Choroid plexus epithelial cell (primary cell): ENCODE measurements at regions not wholly inside any gene's neighbourhood (a gene's known extent, or its start where the extent isn't known, plus 50 kb on each side); places are given as distances from the start of the nearest gene placed in this dataset.

ENCODE experiments used
- DNase-seq: peaks from one replicate; pipeline ENCODE4 v3.0.0-alpha.2; 2010; ENCODE audit warnings: low read depth
- H3K4me3 ChIP-seq: 2 replicates; pipeline ENCODE4 v1.5.1; 2011; ENCODE audit warnings: low read depth, mild to moderate bottlenecking, control low read depth, low read length, moderate library complexity
- CTCF ChIP-seq: conservative IDR thresholded peaks from 2 replicates; pipeline ENCODE4 v1.5.1; 2011; ENCODE audit warnings: low read depth, mild to moderate bottlenecking, control low read depth, inconsistent platforms, low read length, moderate library complexity

GRCh38 chr2:147171941-147172340, 672.9 kb upstream of the ACVR2A start:
- no peak for TF ChIP-seq CTCF
- H3K4me3 ChIP-seq = no peak overlapping the region
- DNase-seq = no peak

DNA sequence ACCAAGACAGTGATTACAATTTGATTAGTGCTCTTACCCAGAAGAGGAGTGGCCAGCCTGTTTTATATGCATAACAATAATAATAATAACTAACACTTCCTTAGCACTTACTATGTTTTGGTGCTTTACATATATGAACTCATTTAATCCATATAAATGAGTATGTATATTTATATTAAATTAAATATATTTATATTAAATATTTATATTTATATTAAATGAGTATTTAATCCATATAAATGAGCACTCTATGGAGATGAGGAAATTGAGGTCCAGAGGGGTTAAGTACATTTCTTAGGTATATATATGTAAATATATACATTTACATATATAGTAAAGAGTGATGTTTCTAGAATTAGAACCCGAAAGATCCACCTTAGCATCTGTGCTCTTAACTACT, 673.9 kb upstream of the ACVR2A start:
- no peak for TF ChIP-seq CTCF
- H3K4me3 ChIP-seq = no peak overlapping the region
- DNase-seq = no peak

- TF ChIP-seq CTCF = no peak
- peak; percentile 15 for DNase-seq
- H3K4me3 ChIP-seq = no peak overlapping the region
These were observed 679.0 kb upstream of the ACVR2A start for GRCh38 chr2:147165697-147166382.

- H3K4me3 ChIP-seq = no peak overlapping the region
- no peak for TF ChIP-seq CTCF
- DNase-seq = no peak
These were observed 680.3 kb upstream of the ACVR2A start for GRCh38 chr2:147164563-147164962.

- no peak for DNase-seq
- no peak for TF ChIP-seq CTCF
- H3K4me3 ChIP-seq = no peak overlapping the region
These were observed 683.1 kb upstream of the ACVR2A start for GRCh38 chr2:147161746-147162145.

DNA sequence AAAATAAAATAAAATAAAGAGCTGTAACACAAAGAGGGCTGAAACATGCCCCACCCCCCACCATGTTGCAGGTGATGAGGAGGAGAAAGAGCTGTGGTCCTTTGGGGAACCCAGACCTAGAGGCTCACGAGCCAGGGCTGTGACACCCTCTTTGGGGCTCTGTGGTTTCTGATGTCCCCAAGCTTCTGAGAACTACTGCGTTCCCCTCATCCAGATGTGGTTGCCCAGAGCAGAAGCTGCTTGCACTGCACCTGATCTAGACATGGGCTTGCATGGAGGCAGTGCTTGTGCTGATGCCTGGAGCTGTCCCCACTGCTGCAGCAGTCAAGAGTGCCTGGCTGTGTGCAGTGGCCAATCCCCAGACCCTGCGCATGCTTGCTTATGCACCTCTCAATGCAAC, 687.9 kb upstream of the ACVR2A start:
- no peak overlapping the region for H3K4me3 ChIP-seq
- TF ChIP-seq CTCF = no peak
- no peak for DNase-seq

DNA sequence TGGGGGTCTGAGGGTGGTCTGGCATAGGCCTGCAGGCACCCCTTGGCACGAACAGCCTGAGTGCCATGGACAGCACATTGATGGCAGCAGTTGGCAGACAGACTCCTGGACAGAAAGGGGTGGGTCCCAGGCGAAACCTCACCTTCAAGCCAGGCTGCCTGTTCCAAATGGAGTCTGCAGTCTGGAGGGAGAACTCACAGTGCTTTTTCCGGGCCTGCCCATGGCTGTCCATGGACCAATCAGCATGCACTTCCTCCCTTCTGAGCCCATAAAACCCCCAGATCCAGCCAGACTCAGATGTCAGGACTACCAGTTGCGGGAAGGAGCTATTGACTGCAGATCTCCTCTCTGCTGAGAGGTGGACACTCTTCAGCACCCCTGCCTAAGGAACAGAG, 694.6 kb upstream of the ACVR2A start:
- DNase-seq = no peak
- no peak overlapping the region for H3K4me3 ChIP-seq
- TF ChIP-seq CTCF = no peak
